Gastrocnemius medialis (tissue), 4 donors: ENCODE measurements at regions not wholly inside any gene's neighbourhood (a gene's known extent, or its start where the extent isn't known, plus 50 kb on each side); places are given as distances from the start of the nearest gene placed in this dataset.
"Not testable (repeated sequence)": the region's sequence is repeated elsewhere in the genome, so short reads cannot be mapped to it uniquely, and the experiment has no call there.

Experiments used
- ATAC-seq, 2 donors: fragments of 150-250 bp; one replicate each; pipeline ENCODE4 v1.9.1; 2016
- DNase-seq, 2 donors: peaks; one replicate each; pipeline ENCODE4 v3.0.0-alpha.2; 2019
- H3K27ac ChIP-seq, 4 donors: fragments of 200-600 bp; sonication (generic); 1 replicate in 1 of 4; 2 replicates in 3 of 4; pipeline ENCODE4 v1.5.1; 2016 to 2018; ENCODE audit warnings: mild to moderate bottlenecking in 2 of 4, moderate library complexity in 1 of 4
- H3K27me3 ChIP-seq, 3 donors: fragments of 200-600 bp; sonication (generic) in 2 of 3; 1 replicate in 1 of 3; 2 replicates in 2 of 3; pipeline versions ENCODE4 v1.5.1 to v1.6.0; 2016 to 2019; ENCODE audit warnings: mild to moderate bottlenecking in 1 of 3, moderate library complexity in 1 of 3
- H3K36me3 ChIP-seq, 2 donors: fragments of 200-600 bp; sonication (generic) in 1 of 2; one replicate each; pipeline ENCODE4 v1.5.1; 2017 to 2018
- H3K4me1 ChIP-seq, 2 donors: fragments of 200-600 bp; sonication (generic) in 1 of 2; one replicate each; pipeline ENCODE4 v1.5.1; 2016 to 2017; ENCODE audit warnings: mild to moderate bottlenecking in 2 of 2
- H3K4me3 ChIP-seq, 4 donors: fragments of 200-600 bp; sonication (generic) in 3 of 4; 1 replicate in 1 of 4; 2 replicates in 3 of 4; pipeline ENCODE4 v1.5.1; 2016 to 2019; ENCODE audit warnings: mild to moderate bottlenecking in 2 of 4
- H3K9me3 ChIP-seq, 3 donors: fragments of 200-600 bp; sonication (generic) in 2 of 3; 1 replicate in 1 of 3; 2 replicates in 2 of 3; pipeline ENCODE4 v1.5.1; 2016 to 2019
- POLR2A ChIP-seq, 2 donors: fragments of 450-650 bp; IDR thresholded peaks; one replicate each; pipeline ENCODE4 v1.6.1; 2017; ENCODE audit warnings: antibody characterized with exemption in 2 of 2, mild to moderate bottlenecking in 2 of 2, moderate library complexity in 2 of 2
- in situ Hi-C, 4 donors: fragments of 200-750 bp; cut with MboI; loops; one replicate each; pipeline versions ENCODE4 v1.15.0 to v1.8.0; 2017; ENCODE audit warnings: low sequenced_read_pairs in 4 of 4
- intact Hi-C: fragments of 100-400 bp; cut with DNase I; formaldehyde crosslinking; loops from one replicate; pipeline ENCODE4 v1.15.1; 2023; ENCODE audit warnings: low total_unique reads
- TF ChIP-seq, protein P1 (sequence below), 5 experiments: fragments of 450-650 bp in 3 of 5; fragments of 200-600 bp in 2 of 5; sonication (generic) in 2 of 5; IDR thresholded peaks in 4 of 5; conservative IDR thresholded peaks in 1 of 5; 1 replicate in 4 of 5; 2 replicates in 1 of 5; pipeline ENCODE4 v1.5.1; 2016 to 2019; ENCODE audit warnings: antibody characterized with exemption in 5 of 5, mild to moderate bottlenecking in 3 of 5, moderate library complexity in 3 of 5

- Histone ChIP-seq H3K27ac (no peak overlapping the region), H3K27me3 (no peaks in the 10 kb centered on the region), H3K4me1 (no peaks in the 10 kb centered on the region), H3K36me3 (no peaks in the 10 kb centered on the region), H3K4me3 (no peak overlapping the region), H3K9me3 (no peaks in the 10 kb centered on the region)
- DNase-seq (no peak), ATAC-seq (no peak)
- in situ Hi-C loops (no loop called here), intact Hi-C loops (no loop called here)
- TF ChIP-seq POLR2A (IDR thresholded peaks at IDR 0.05), result no peak
- TF ChIP-seq, protein P1, sequence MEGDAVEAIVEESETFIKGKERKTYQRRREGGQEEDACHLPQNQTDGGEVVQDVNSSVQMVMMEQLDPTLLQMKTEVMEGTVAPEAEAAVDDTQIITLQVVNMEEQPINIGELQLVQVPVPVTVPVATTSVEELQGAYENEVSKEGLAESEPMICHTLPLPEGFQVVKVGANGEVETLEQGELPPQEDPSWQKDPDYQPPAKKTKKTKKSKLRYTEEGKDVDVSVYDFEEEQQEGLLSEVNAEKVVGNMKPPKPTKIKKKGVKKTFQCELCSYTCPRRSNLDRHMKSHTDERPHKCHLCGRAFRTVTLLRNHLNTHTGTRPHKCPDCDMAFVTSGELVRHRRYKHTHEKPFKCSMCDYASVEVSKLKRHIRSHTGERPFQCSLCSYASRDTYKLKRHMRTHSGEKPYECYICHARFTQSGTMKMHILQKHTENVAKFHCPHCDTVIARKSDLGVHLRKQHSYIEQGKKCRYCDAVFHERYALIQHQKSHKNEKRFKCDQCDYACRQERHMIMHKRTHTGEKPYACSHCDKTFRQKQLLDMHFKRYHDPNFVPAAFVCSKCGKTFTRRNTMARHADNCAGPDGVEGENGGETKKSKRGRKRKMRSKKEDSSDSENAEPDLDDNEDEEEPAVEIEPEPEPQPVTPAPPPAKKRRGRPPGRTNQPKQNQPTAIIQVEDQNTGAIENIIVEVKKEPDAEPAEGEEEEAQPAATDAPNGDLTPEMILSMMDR (IDR thresholded peaks at IDR 0.05 in 4 of 5, conservative IDR thresholded peaks at IDR 0.05 in 1 of 5), result no peak
These were observed 80.3 kb upstream of the CCDC80 start for GRCh38 chr3:112721231-112721630.

GRCh38 chr3:112718967-112719366 lies 78.0 kb upstream of the CCDC80 start:
- Histone ChIP-seq H3K4me1 (no peaks in the 10 kb centered on the region), H3K27ac (no peak overlapping the region), H3K36me3 (no peaks in the 10 kb centered on the region), H3K9me3 (no peaks in the 10 kb centered on the region), H3K4me3 (no peak overlapping the region), H3K27me3 (no peaks in the 10 kb centered on the region)
- TF ChIP-seq, protein P1 (IDR thresholded peaks at IDR 0.05 in 4 of 5, conservative IDR thresholded peaks at IDR 0.05 in 1 of 5), result no peak
- no peak for TF ChIP-seq POLR2A (IDR thresholded peaks at IDR 0.05)
- intact Hi-C loops (no loop called here), in situ Hi-C loops (no loop called here)
- no peak for DNase-seq
- ATAC-seq, result no peak

DNA sequence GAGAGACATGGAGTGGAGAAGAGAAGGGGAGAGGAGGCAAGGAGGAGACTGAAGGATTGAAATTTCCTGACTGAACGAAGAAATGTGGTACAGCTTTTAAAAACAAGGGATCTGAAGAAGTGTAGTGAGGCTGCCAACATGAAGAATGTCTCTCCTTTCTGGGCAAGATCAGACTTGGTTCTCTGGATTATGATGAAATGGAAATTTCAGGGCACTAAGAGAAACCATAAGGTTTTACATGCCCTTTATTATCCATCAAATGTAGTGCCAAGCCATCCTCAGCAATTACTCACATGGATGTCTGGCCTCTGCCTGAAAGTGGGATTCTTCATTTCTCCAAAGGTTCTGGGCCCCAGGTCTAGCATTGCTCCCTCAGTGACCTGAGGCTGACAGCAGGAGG lies 77.6 kb upstream of the CCDC80 start:
- no peak overlapping the region for H3K4me3 ChIP-seq
- H3K9me3 ChIP-seq, result no peaks in the 10 kb centered on the region
- DNase-seq (no peak), ATAC-seq (no peak)
- H3K36me3 ChIP-seq, result no peaks in the 10 kb centered on the region
- in situ Hi-C loops (no loop called here), intact Hi-C loops (no loop called here)
- H3K4me1 ChIP-seq, result no peaks in the 10 kb centered on the region
- TF ChIP-seq, protein P1 (IDR thresholded peaks at IDR 0.05 in 4 of 5, conservative IDR thresholded peaks at IDR 0.05 in 1 of 5), result no peak
- TF ChIP-seq POLR2A (IDR thresholded peaks at IDR 0.05), result no peak
- H3K27me3 ChIP-seq, result no peaks in the 10 kb centered on the region
- H3K27ac ChIP-seq, result no peak overlapping the region

- intact Hi-C loops, result no loop called here
- no peak for DNase-seq
- in situ Hi-C loops, result no loop called here
- no peak overlapping the region for H3K27ac ChIP-seq
- H3K4me3 ChIP-seq, result no peak overlapping the region
- no peaks in the 10 kb centered on the region for H3K9me3 ChIP-seq
- TF ChIP-seq POLR2A (IDR thresholded peaks at IDR 0.05), result no peak
- TF ChIP-seq, protein P1 (IDR thresholded peaks at IDR 0.05 in 4 of 5, conservative IDR thresholded peaks at IDR 0.05 in 1 of 5), result no peak
- H3K36me3 ChIP-seq, result no peaks in the 10 kb centered on the region
- H3K27me3 ChIP-seq, result no peaks in the 10 kb centered on the region
- no peaks in the 10 kb centered on the region for H3K4me1 ChIP-seq
- no peak for ATAC-seq
These were observed 69.0 kb upstream of the CCDC80 start for GRCh38 chr3:112709911-112710310.

DNA sequence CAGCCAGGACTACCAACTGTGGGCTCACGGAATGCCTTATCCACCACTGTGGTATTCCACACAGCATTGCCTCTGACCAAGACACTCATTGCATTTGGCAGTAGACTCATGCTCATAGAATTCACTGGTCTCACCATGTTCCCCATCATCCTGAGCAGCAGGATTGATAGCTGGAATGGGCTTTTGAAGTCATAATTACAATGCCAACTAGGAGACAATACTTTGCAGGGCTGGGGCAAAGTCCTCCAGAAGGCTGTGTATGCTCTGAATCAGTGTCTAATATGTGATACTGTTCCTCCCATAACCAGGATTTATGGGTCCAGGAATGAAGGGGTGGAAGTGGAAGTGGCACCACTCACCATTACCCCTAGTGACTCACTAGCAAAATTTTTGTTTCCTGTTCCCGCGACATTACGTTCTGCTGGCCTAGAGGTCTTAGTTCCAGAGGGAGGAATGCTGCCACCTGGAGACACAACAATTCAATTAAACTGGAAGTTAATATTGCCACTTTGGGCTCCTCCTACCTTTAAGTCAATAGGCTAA lies 58.6 kb upstream of the CCDC80 start:
- intact Hi-C loops, result no loop called here
- in situ Hi-C loops, result no loop called here
- no peak for ATAC-seq
- Histone ChIP-seq H3K27me3 (no peaks in the 10 kb centered on the region), H3K4me1 (peaks cover 0 to 3% of the 10 kb centered on the region in 2 donors), H3K27ac (no peak overlapping the region), H3K36me3 (no peaks in the 10 kb centered on the region), H3K9me3 (no peaks in the 10 kb centered on the region), H3K4me3 (no peak overlapping the region)
- DNase-seq, result no peak
- TF ChIP-seq, protein P1 (IDR thresholded peaks at IDR 0.05 in 4 of 5, conservative IDR thresholded peaks at IDR 0.05 in 1 of 5), result no peak
- no peak for TF ChIP-seq POLR2A (IDR thresholded peaks at IDR 0.05)

DNA sequence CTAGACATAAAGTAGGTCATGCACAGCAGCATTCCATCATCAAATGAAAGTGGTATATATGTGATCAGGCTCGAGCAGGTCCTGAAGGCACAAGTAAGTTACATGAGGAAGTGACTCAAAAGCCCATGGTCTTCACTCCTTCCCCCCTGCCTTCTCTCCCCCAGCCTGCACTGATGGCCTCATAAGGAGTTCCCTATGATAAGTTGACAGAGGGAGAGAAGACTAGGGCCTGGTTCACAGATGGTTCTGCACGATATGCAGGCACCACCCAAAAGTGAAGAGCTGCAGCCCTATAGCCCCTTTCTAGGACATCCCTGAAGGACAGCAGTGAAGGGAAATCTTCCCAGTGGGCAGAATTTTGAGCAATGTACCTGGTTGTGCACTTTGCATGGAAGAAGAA lies 57.5 kb upstream of the CCDC80 start:
- H3K4me3 ChIP-seq, H3K27me3 ChIP-seq, ATAC-seq, in situ Hi-C loops, H3K27ac ChIP-seq, H3K9me3 ChIP-seq, DNase-seq, H3K4me1 ChIP-seq, H3K36me3 ChIP-seq, intact Hi-C loops: not testable (repeated sequence)

GRCh38 chr3:112696244-112696643 lies 55.3 kb upstream of the CCDC80 start:
- H3K27me3 ChIP-seq, H3K9me3 ChIP-seq, H3K36me3 ChIP-seq, DNase-seq, H3K4me3 ChIP-seq, H3K4me1 ChIP-seq, intact Hi-C loops, in situ Hi-C loops, H3K27ac ChIP-seq: not testable (repeated sequence)
- peak in 1 of 2 donors; percentile 68 for ATAC-seq
